GM18508 (cell line): ENCODE measurements at regions not wholly inside any gene's neighbourhood (a gene's known extent, or its start where the extent isn't known, plus 50 kb on each side); places are given as distances from the start of the nearest gene placed in this dataset.

ENCODE experiments used
- ATAC-seq: cut with Tn5 transposase; IDR thresholded peaks from one replicate; pipeline ENCODE4 v1.9.1; 2021; ENCODE audit warnings: moderate number of reproducible peaks; ENCODE audit not compliant: insufficient read depth, unreplicated experiment

GRCh38 chr3:31002730-31003129 lies 108.3 kb upstream of the GADL1 start:
- peak; percentile 62 for ATAC-seq

GRCh38 chr3:31004025-31004678 lies 109.7 kb upstream of the GADL1 start:
- ATAC-seq: peak; percentile 60

- no peak for ATAC-seq
Observed at GRCh38 chr3:31008994-31009393, 114.5 kb upstream of the GADL1 start.

- ATAC-seq: no peak
Observed at GRCh38 chr3:31009881-31010280, 115.4 kb upstream of the GADL1 start.

GRCh38 chr3:31010491-31010890 lies 116.0 kb upstream of the GADL1 start:
- no peak for ATAC-seq

- no peak for ATAC-seq
Observed at GRCh38 chr3:31011380-31011779, 116.9 kb upstream of the GADL1 start.

GRCh38 chr3:31013090-31013489 lies 118.6 kb upstream of the GADL1 start:
- ATAC-seq: no peak

- no peak for ATAC-seq
Observed at GRCh38 chr3:31013843-31014242, 119.4 kb upstream of the GADL1 start.

- no peak for ATAC-seq
Observed at GRCh38 chr3:31014317-31015040, 120.0 kb upstream of the GADL1 start.

- no peak for ATAC-seq
Observed at GRCh38 chr3:31016196-31016595, 121.7 kb upstream of the GADL1 start.

- ATAC-seq: no peak
Observed at GRCh38 chr3:31022716-31023115, 128.3 kb upstream of the GADL1 start.

GRCh38 chr3:31025541-31025940 lies 131.1 kb upstream of the GADL1 start:
- ATAC-seq: no peak

- ATAC-seq: no peak
Observed at GRCh38 chr3:31027191-31027761, 132.8 kb upstream of the GADL1 start.

GRCh38 chr3:31027914-31028313 lies 133.5 kb upstream of the GADL1 start:
- no peak for ATAC-seq

GRCh38 chr3:31028766-31029165 lies 134.3 kb upstream of the GADL1 start:
- no peak for ATAC-seq

GRCh38 chr3:31029706-31030105 lies 135.2 kb upstream of the GADL1 start:
- ATAC-seq: no peak

- no peak for ATAC-seq
Observed at GRCh38 chr3:31035681-31036080, 141.2 kb upstream of the GADL1 start.

GRCh38 chr3:31038086-31038739 lies 143.8 kb upstream of the GADL1 start:
- no peak for ATAC-seq

GRCh38 chr3:31039145-31039544 lies 144.7 kb upstream of the GADL1 start:
- ATAC-seq: no peak

- no peak for ATAC-seq
Observed at GRCh38 chr3:31041161-31041978, 146.9 kb upstream of the GADL1 start.
